Tibial artery (tissue), 4 donors: ENCODE measurements at regions not wholly inside any gene's neighbourhood (a gene's known extent, or its start where the extent isn't known, plus 50 kb on each side); places are given as distances from the start of the nearest gene placed in this dataset.
A peak's percentile ranks its signal among the peaks of the same experiment; 100 is the strongest.

Experiments used
- DNase-seq, 2 donors: peaks; one replicate each; pipeline ENCODE4 v3.0.0-alpha.2; 2019
- H3K27ac ChIP-seq, 2 donors: fragments of 200-600 bp; sonication (generic) in 1 of 2; 1 replicate in 1 of 2; 2 replicates in 1 of 2; pipeline ENCODE4 v1.5.1; 2018 to 2019; ENCODE audit warnings: mild to moderate bottlenecking in 1 of 2
- H3K27me3 ChIP-seq, 2 donors: fragments of 200-600 bp; sonication (generic) in 1 of 2; one replicate each; pipeline versions ENCODE4 v1.5.1 to v1.6.0; 2016 to 2019
- H3K36me3 ChIP-seq, 3 donors: fragments of 200-600 bp; sonication (generic) in 2 of 3; one replicate each; pipeline ENCODE4 v1.5.1; 2016 to 2019; ENCODE audit warnings: mild to moderate bottlenecking in 2 of 3
- H3K4me1 ChIP-seq, 4 donors: fragments of 200-600 bp; sonication (generic) in 2 of 4; 1 replicate in 3 of 4; 2 replicates in 1 of 4; pipeline ENCODE4 v1.5.1; 2016 to 2019
- H3K4me3 ChIP-seq, 2 donors: fragments of 200-600 bp; sonication (generic) in 1 of 2; 1 replicate in 1 of 2; 2 replicates in 1 of 2; pipeline ENCODE4 v1.5.1; 2018 to 2019; ENCODE audit warnings: mild to moderate bottlenecking in 2 of 2
- H3K9me3 ChIP-seq, 3 donors: fragments of 200-600 bp; sonication (generic) in 1 of 3; one replicate each; pipeline ENCODE4 v1.5.1; 2016 to 2019
- CTCF ChIP-seq, 2 experiments: fragments of 200-600 bp in 1 of 2; fragments of 450-650 bp in 1 of 2; IDR thresholded peaks; one replicate each; pipeline ENCODE4 v1.5.1; 2017 to 2019; ENCODE audit warnings: antibody characterized with exemption in 2 of 2, mild to moderate bottlenecking in 1 of 2, moderate library complexity in 1 of 2
- intact Hi-C: fragments of 100-400 bp; cut with DNase I; formaldehyde crosslinking; loops from one replicate; pipeline ENCODE4 v1.15.0; 2023; ENCODE audit warnings: low total_unique reads

- no peaks in the 10 kb centered on the region for H3K9me3 ChIP-seq
- intact Hi-C loops: no loop called here
Measured at GRCh38 chr20:57878786-57879424, 169.1 kb upstream of the PMEPA1 start.

GRCh38 chr20:57877995-57878394 is 168.2 kb upstream of the PMEPA1 start:
- no peak overlapping the region for H3K27ac ChIP-seq
- peaks cover 0 to 17% (median 11%) of the 10 kb centered on the region in 4 donors for H3K4me1 ChIP-seq
- no peaks in the 10 kb centered on the region for H3K9me3 ChIP-seq
- no peak overlapping the region for H3K4me3 ChIP-seq
- H3K36me3 ChIP-seq: no peaks in the 10 kb centered on the region
- no peak for TF ChIP-seq CTCF (IDR thresholded peaks at IDR 0.05)
- DNase-seq: no peak
- peaks cover 0 to 2% of the 10 kb centered on the region in 2 donors for H3K27me3 ChIP-seq
- intact Hi-C loops: no loop called here

More at GRCh38 chr20:57878786-57879424, 169.1 kb upstream of the PMEPA1 start:
- Histone ChIP-seq H3K27ac (peak overlapping the region in 1 of 2 donors; percentile 21), H3K36me3 (no peaks in the 10 kb centered on the region), H3K4me3 (no peak overlapping the region), H3K27me3 (no peaks in the 10 kb centered on the region), H3K4me1 (peaks cover 0 to 17% (median 11%) of the 10 kb centered on the region in 4 donors)
- TF ChIP-seq CTCF (IDR thresholded peaks at IDR 0.05): no peak
- DNase-seq: peak in 1 of 2 donors; percentile 64

GRCh38 chr20:57877131-57877824 is 167.5 kb upstream of the PMEPA1 start:
- intact Hi-C loops: no loop called here
- no peaks in the 10 kb centered on the region for H3K36me3 ChIP-seq
- no peak overlapping the region for H3K27ac ChIP-seq
- DNase-seq: no peak
- H3K4me1 ChIP-seq: peaks cover 0 to 17% (median 11%) of the 10 kb centered on the region in 4 donors
- TF ChIP-seq CTCF (IDR thresholded peaks at IDR 0.05): no peak
- H3K27me3 ChIP-seq: peaks cover 0 to 4% of the 10 kb centered on the region in 2 donors
- H3K9me3 ChIP-seq: no peaks in the 10 kb centered on the region
- H3K4me3 ChIP-seq: no peak overlapping the region

GRCh38 chr20:57876163-57876562 is 166.3 kb upstream of the PMEPA1 start:
- Histone ChIP-seq H3K27me3 (peaks cover 0 to 7% of the 10 kb centered on the region in 2 donors), H3K9me3 (no peaks in the 10 kb centered on the region), H3K4me1 (peaks cover 0 to 17% (median 11%) of the 10 kb centered on the region in 4 donors), H3K36me3 (no peaks in the 10 kb centered on the region), H3K27ac (no peak overlapping the region), H3K4me3 (no peak overlapping the region)
- TF ChIP-seq CTCF (IDR thresholded peaks at IDR 0.05): no peak
- DNase-seq: no peak
- intact Hi-C loops: no loop called here

GRCh38 chr20:57874141-57874540 is 164.3 kb upstream of the PMEPA1 start:
- Histone ChIP-seq H3K9me3 (no peaks in the 10 kb centered on the region), H3K27ac (no peak overlapping the region), H3K27me3 (peaks cover 0 to 24% of the 10 kb centered on the region in 2 donors), H3K4me3 (no peak overlapping the region), H3K36me3 (no peaks in the 10 kb centered on the region), H3K4me1 (peaks cover 0 to under 1% (median 0%) of the 10 kb centered on the region in 4 donors)
- intact Hi-C loops: no loop called here
- DNase-seq: peak in 1 of 2 donors; percentile 29
- no peak for TF ChIP-seq CTCF (IDR thresholded peaks at IDR 0.05)
